C1 segment of cervical spinal cord (tissue), 14 donors: ENCODE measurements at regions not wholly inside any gene's neighbourhood (a gene's known extent, or its start where the extent isn't known, plus 50 kb on each side); places are given as distances from the start of the nearest gene placed in this dataset.
"Not testable (repeated sequence)": the region's sequence is repeated elsewhere in the genome, so short reads cannot be mapped to it uniquely, and the experiment has no call there.

Experiments used
- DNase-seq, 14 donors: peaks; one replicate each; lab custom pipeline; 2025; lab: John Stamatoyannopoulos, UW

DNA sequence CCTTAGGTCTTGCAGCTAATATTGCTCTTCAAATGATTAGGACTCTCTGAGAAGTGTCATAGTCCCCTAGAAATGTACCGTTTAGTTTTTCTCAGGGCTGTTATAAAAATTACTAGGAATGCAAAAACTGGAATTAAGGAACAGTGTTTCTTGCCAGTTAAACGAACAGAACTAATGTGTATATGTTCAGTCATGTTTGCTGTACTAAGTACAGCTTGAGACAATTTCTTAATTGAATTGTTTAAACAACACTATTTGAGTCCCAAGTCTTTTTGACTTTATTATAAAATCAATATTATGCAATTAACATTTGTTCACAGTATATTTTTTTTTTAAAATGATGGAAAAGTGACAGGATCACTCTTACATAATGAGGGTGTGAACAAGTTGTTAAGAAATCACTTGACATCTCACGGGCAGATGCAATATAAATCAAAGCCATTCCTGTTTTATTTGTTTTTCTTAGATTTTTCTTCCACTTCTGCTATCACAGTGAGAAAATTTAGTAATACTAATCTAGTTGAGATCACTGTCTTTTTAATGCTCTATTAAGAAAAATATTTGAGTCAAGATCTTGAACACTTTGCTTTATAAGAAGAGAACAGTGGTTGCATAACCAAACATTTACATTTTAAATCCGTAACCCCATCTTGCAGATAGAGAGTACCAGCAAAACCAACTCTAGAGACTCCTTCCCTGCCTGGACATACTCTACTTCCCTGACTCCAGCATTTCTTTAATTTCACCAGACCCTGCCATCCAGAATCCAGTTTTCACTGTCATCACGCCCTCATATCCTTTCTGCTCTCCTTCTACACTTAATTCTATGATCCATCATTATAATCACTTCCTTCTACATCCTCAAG is 140.7 kb upstream of the KITLG start:
- DNase-seq = no peak

DNA sequence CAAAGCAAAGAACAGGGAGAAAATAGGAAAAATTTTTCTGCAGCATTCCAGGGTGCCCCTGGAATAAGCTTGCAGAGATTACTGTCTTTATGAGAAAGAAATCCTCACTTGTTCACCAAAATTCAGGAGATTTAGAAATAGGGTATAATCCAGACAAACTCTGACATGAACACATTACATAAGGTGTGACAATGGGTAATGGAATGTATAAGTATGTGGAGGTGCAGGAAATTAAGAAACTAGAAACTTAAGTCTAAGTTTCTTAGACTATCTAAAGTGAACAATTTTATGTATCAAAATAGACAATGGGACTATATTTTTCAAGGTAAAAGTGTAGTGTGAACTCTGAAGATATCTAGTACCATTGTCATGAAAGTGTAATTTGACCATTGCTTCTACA is 140.0 kb upstream of the KITLG start:
- DNase-seq = no peak

DNA sequence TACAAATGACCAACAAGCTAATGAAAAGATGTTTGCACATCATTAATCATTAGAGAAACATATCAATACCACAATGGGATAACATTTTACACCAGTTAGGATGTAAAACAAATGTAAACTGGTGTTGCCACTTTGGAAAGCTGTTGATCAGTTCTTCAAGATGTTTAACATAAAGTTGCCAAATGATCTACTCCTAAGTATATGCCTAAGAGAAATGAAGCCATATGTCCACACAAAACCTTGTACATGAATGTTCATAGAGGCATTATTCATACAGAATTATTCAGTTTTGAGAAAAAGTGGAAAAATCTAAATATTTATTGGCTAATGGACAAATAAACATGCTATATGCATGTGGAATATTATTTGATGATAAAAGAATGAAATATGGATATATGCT is 136.9 kb upstream of the KITLG start:
- no peak for DNase-seq

DNA sequence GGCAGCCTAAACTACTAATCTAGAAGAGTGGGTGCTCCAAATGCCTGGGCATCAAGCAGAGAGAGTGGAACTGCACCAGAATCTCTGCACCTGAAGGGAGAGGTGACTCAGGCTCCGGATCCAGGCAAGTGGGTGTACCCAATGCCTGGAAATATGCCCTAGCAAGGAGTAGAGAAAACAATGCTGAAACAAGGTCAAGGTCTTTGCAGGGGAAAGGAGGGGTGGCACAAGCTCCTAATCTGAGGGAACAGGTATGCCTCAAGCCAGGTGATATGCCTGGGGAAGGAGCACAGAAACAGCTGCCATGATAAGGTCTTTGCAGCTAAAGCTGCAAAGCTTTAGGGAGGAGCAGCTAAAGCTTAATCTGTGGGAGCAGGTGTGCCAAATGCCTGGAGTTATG is 136.0 kb upstream of the KITLG start:
- DNase-seq = no peak

DNA sequence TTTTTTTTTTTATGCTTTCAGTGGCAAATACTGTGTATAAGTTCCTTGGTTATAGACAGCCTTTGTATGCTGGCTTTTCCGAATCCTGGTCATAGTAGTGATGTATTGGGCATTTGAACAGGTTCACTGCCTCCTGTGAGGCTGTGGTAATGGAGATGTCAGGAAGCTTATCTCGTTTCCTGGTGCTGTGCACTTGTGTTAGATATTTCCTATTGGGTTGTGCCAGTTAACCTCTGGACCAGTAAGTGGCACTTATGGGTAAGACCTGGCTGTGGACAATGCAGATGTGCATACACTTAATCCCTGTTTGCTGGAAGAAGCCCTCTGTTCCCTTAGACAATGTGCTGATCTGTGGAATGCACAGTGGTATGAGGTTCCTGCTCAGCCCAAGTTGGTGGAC is 135.4 kb upstream of the KITLG start:
- no peak for DNase-seq

DNA sequence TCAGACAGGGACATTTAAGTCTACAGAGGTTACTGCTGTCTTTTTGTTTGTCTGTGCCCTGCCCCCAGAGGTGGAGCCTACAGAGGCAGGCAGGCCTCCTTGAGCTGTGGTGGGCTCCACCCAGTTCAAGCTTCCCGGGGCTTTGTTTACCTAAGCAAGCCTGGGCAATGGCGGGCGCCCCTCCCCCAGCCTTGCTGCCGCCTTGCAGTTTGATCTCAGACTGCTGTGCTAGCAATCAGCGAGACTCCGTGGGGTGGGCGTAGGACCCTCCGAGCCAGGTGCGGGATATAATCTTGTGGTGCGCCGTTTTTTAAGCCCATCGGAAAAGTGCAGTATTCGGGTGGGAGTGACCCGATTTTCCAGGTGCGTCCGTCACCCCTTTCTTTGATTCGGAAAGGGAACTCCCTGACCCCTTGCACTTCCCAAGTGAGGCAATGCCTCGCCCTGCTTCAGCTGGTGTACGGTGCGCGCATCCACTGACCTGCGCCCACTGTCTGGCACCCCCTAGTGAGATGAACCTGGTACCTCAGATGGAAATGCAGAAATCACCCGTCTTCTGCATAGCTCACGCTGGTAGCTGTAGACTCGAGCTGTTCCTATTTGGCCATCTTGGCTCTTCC is 134.1 kb upstream of the KITLG start:
- not testable (repeated sequence) for DNase-seq

DNA sequence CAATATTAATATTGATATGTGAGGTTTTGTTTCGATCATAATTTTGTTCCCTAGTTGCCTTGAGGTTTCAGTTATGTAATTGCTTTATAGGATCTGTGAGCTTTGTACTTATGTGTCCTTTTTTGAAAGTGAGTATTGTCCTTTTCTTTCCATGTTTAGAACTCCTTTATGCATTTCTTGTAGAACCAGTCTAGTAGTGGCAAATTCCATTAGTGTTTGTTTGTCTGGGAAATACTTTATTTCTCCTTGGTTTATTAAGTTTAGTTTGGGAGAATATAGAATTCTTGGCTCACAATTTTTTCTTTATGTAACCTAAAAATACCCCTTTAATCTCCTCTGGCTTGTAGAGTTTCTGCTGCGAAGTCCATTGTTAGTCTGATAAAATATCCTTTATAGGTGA is 127.5 kb upstream of the KITLG start:
- DNase-seq = no peak

DNA sequence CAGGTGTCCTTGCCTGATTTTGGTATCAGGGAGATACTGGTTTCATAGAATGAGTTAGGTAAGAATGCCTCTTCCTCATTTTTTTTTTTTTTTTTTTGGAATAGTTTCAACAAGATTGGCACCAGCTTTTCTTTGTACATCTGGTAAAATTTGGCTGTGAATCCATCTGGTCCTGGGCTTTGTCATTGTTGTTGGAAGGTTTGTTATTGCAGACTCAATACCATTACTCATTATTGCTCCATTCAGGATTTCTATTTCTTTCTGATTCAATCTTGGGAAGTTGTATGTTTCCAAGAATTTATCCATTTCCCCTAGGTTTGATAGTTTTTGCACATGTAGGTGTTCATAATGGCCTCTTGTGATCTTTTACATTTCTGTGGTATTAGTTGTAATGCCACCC is 126.0 kb upstream of the KITLG start:
- DNase-seq = no peak

DNA sequence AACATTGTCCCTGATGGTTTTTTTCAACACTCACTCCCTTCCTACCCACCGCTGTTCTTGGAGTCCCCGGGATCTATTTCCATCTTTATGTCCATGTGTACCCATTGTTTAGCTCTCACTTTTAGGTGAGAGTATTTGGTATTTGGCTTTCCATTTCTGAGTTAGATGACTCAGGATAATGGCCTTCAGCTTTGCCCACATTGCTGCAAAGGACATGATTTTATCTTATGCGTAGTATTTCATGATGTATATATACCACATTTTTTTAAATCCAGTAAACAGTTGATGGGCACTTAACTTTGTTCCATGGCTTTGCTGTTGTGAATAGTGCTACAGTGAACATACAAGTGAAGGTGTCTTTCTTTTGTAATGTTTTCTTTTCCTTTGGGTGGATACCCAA is 123.5 kb upstream of the KITLG start:
- DNase-seq = no peak

DNA sequence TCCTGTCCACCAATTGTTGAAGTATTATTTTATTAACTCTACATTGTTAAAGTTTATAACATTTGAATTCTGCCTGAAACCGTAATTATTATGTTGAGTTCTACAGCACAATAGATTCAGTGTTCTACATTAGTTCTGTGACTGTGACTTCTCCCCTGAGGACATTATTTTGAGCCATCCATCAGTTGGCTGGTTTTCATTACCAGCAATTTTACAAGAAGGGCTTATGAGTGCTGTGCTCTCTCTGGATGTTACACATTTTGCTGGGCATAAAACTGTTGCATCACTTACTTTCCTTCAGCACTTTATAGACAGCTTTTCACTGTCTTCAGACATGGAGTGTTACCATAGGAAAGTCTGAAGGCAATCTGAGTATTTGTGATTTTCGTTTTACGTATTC is 118.2 kb upstream of the KITLG start:
- DNase-seq = no peak

DNA sequence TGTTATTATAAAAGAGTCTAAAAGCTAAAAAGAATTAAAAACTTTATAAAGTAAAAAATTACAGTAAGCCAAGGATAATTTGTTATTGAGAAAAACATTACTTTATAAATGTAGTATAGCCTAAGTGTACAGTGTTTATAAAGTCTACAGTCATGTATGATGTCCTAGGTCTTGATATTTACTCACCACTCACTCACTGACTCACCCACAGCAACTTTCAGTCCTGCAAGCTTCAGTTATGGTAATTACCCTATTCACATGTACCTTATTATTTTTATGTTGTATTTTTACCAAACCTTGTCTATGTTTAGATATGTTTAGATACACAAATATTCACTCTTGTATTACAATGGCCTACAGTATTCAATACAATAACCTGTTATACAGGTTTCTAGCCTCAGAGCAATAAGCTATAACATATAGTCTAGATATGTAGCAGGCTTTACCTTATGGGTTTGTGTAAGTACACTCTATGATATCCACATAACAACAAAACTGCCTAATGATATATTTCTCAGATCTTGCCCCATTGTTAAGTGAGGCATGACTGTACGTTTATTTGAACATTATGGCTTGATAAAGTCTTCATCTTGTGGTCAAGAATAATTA is 113.7 kb upstream of the KITLG start:
- no peak for DNase-seq

DNA sequence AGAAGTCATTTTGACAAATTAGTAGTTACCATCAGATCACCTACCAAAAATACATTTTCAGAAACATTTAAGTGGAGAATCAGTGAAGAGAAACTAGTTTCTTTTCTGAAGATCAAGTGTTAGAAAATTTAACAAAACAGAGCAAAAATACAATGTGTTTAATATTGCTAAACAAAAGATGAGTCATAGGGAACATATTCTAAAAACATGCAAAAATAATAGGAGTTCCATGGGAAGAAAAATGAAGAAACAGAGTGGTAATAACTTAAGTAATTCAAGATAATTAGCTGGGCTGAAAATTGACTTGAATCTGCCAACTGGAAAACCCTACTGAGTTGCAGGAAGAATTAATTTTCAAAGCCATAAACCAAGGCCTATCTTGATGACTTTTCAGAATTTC is 111.5 kb upstream of the KITLG start:
- DNase-seq = no peak

DNA sequence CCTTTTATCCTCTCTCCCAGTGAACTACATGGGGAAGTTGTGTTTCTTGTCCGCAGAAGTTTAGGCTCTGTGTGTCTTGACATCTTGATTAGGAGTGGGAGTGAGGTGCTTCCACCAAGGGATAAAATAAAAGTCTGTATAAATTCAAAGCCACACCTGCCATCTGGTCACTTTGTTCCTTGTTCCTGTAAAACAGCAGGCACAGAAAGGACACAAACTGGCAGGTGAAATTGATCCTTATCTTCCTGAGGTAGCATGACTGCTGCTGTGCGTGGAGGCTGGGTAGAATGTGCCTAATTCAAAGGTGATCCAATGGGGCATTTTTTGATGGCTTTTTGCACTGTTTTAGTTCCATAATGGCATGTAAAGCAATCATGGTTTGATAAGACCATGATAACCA is 104.3 kb upstream of the KITLG start:
- DNase-seq = no peak

DNA sequence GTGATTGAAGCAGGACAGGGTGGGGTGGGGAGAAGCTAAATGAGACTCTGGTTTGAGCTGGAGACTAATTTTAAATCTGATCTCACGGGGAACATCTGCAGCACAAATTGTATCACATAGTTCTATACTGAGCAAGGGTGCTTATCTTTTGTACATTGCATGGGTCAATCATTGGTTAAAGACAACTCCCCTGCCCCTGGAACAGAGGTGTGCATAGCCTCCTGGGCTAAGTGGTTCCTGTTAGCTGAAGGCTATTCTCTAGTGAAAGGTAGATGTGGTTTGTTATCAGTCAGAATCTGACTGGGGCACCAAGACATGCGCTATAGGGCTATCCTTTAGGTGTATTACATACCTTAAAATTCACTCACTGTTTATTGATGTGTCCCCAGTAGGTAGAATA is 103.9 kb upstream of the KITLG start:
- no peak for DNase-seq

DNA sequence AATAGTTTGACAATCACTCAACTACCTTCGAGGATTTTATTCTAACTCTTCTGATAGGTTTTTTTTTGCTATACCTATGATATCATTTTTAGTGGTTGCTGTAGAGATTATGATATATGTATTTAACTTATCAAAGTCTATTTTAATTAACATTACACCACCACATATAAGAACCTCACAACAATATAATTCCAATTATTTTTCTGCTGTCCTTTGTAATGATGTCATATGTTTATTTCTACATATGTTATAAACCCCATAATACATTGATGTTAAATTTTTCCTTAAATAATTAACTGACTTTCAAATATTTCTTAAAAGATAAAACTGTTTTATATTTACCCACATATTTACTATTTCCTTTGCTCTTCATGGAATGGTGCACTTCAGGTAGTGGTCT is 103.4 kb upstream of the KITLG start:
- no peak for DNase-seq

DNA sequence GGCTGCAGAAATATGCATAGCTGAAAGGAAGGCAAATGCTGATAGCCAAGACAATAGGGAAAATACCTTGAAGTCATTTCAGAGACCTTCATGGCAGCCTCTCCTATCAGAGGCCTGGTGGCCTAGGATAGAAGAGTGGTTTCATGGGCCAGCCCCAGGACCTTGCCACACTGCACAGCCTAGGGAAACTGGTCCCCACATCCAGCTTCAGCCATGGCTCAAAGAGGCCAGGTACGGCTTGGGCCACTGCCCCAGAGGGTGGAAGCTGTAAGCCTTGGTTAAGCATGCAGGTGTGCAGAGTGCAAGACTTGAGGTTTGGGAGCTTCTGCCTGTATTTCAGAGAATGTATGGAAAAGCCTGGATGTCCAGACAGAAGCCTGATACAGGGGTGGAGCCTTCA is 101.0 kb upstream of the KITLG start:
- DNase-seq = no peak

DNA sequence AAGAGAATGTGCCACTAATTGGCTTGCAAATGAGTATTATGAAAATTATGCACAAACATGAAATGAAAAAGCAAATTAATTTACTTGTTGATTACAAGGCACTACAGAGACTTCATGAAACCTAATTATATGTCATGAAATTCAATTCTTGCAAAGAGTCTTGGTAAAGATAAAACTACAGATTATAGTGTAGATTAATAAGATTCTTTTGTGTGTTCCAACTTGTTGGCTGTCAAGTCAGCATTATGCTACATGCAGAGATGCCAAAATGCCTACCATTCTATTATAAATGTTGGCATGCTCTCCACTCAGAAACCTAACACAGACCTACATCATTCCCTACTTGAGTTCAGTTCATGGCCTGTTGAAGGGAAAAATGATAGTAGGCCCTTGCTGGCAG is 97.2 kb upstream of the KITLG start:
- DNase-seq = no peak

DNA sequence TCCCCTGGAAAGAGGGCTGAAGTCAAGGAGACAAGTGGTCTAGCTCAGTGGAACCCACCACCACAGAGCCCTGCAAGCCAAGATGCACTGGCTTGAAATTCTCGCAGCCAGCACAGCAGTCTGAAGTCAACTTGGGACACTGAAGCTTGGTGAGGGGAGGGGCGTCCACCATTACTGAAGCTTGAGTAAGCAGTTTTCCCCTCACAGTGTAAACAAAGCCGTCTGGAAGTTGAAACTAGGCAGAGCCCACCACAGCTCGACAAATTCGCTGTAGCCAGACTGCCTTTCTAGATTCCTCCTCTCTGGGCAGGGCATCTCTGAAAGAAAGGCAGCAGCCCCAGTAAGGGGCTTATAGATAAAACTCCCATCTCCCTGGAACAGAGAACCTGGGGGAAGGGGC is 87.3 kb upstream of the KITLG start:
- not testable (repeated sequence) for DNase-seq

DNA sequence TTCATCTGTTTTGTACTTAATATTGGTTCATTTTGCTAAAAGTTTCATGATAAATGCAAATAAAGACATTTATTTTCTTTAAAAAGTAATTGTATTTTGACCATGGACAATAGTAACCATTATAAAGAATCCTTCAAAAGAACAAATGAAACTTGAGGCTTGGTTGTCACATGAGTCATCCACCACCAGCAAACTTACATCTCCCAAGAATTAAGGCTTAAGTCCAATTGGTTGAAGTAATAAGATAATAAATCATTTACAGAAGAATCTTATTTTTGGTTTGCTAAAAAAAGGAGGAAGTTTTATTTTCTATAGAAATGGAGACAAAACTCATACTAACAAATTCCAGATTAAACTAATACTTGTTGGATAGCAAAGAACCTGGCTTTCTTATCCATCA is 84.8 kb upstream of the KITLG start:
- no peak for DNase-seq

DNA sequence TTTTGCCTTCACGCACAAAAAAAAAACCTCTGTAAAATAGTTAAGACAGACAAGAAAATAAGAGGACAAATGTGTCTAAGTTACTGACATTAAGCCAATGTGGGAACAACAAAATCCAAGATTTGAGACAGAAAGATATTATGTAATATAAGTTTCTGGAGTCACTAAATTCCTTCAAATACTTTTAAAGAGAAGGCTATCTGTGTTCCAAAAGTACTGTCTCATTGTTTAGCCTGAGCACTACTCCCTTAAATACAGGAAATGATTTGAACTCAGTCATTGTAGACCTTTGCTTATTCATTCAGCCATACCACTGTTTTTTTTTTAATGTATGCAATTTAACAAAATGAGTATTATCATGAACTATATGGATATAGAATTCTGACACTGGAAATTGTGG is 82.7 kb upstream of the KITLG start:
- no peak for DNase-seq

DNA sequence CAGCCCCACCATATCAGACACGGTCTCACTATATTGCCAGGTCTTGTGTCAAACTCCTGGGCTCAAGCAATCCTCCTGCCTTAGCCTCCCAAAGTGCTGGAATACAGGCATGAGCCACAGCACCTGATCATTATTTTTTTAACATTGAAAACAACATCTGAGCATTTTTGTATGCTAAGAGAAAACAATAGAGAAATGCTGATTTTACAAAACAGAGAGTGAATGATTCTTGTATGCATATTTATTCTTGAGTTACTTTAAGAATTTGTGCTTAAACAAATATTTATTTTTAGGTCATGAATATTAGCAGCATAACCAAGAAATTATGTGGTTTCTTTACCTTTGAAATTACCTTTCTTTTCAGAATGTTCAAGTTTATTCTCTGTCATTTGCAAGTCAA is 81.8 kb upstream of the KITLG start:
- DNase-seq = no peak

DNA sequence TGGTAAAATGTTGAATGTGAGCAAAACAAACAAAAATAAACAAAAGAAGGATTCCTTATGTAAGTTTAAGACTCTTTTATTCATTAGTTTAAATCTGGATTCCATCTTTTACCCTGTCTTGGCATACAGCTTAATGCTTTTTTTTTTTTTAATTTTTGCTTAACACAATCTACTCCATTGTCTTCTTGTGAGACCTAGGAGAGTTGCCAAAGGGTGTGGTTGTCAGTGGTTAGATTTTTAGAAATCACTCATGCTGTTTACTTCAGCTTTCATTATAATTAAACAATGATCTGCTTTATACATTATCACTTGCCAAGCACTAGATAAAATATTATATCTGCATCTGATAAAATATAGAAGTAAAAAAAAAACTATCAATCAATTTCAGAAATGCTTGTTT is 77.7 kb upstream of the KITLG start:
- DNase-seq = no peak

DNA sequence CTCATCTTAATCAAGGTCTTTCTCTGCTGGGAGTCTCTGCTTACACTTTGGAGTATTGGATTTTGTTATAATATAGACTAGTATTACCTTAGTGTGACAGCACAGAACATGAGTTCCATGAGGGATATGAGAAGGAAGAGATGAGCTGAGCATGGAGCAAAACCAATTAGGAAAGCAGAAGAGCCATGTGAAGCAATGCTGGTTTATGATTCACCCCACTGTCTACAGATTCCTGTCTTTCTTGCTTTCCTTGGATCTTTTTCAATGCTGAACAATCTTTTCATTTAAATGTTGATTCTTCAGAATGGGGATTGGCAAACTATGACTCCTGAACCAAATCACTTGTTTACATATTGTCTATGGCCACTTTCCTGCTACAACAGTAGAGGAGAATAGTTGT is 70.4 kb upstream of the KITLG start:
- no peak for DNase-seq
